GM19455 (cell line): ENCODE measurements at regions not wholly inside any gene's neighbourhood (a gene's known extent, or its start where the extent isn't known, plus 50 kb on each side); places are given as distances from the start of the nearest gene placed in this dataset.

Source experiments
- ATAC-seq: cut with Tn5 transposase; IDR thresholded peaks from one replicate; pipeline ENCODE4 v1.9.1; 2021; ENCODE audit not compliant: unreplicated experiment

GRCh38 chr5:56493766-56494165, 260.6 kb upstream of the ANKRD55 start:
- no peak for ATAC-seq

- ATAC-seq, result no peak
These were observed 260.2 kb upstream of the ANKRD55 start for GRCh38 chr5:56493308-56493707.

- ATAC-seq, result no peak
These were observed 259.7 kb upstream of the ANKRD55 start for GRCh38 chr5:56492812-56493211.

- no peak for ATAC-seq
These were observed 257.9 kb upstream of the ANKRD55 start for GRCh38 chr5:56490971-56491468.

GRCh38 chr5:56489272-56489671, 256.1 kb upstream of the ANKRD55 start:
- no peak for ATAC-seq

GRCh38 chr5:56487528-56488115, 254.5 kb upstream of the ANKRD55 start:
- no peak for ATAC-seq

- ATAC-seq, result no peak
These were observed 249.2 kb upstream of the ANKRD55 start for GRCh38 chr5:56482363-56482762.

- ATAC-seq, result no peak
These were observed 248.6 kb upstream of the ANKRD55 start for GRCh38 chr5:56481428-56482357.

GRCh38 chr5:56480705-56481427, 247.7 kb upstream of the ANKRD55 start:
- no peak for ATAC-seq

- ATAC-seq, result no peak
These were observed 247.1 kb upstream of the ANKRD55 start for GRCh38 chr5:56480078-56480704.

GRCh38 chr5:56479696-56480077, 246.6 kb upstream of the ANKRD55 start:
- ATAC-seq, result no peak

GRCh38 chr5:56479126-56479525, 246.0 kb upstream of the ANKRD55 start:
- no peak for ATAC-seq

GRCh38 chr5:56478062-56478461, 244.9 kb upstream of the ANKRD55 start:
- no peak for ATAC-seq

- ATAC-seq, result no peak
These were observed 243.3 kb upstream of the ANKRD55 start for GRCh38 chr5:56476487-56476856.

GRCh38 chr5:56475689-56476486, 242.8 kb upstream of the ANKRD55 start:
- ATAC-seq, result no peak

- no peak for ATAC-seq
These were observed 238.6 kb upstream of the ANKRD55 start for GRCh38 chr5:56471707-56472106.

- no peak for ATAC-seq
These were observed 236.9 kb upstream of the ANKRD55 start for GRCh38 chr5:56470007-56470406.

GRCh38 chr5:56468277-56468676, 235.1 kb upstream of the ANKRD55 start:
- ATAC-seq, result no peak

- ATAC-seq, result no peak
These were observed 234.1 kb upstream of the ANKRD55 start for GRCh38 chr5:56467176-56467717.
